ENCODE measurements at regions not wholly inside any gene's neighbourhood (a gene's known extent, or its start where the extent isn't known, plus 50 kb on each side); places are given as distances from the start of the nearest gene placed in this dataset.

DNA sequence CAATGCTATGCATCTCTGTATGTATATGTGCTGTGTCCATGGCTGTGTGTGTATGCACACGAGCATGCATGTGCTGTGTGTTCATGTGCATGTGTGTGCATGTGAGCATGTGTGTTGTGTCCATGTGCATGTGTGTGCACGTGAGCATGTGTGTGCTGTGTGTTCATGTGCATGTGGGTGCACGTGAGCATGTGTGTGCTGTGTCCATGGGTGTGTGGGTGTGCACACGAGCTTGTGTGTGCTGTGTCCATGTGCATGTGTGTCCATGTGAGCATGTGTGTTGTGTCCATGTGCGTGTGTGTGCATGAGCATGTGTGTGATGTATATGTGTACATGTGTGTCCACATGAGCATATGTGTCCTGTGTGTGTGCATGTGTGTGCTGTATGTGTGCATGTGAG, 414.4 kb upstream of the SALL3 start:
- TF ChIP-seq ISL1 (CRISPR knock-in tag; IDR thresholded peaks at IDR 0.05): no peak
- no peak for TF ChIP-seq TCF4 (CRISPR knock-in tag; IDR thresholded peaks at IDR 0.05; ENCODE audit: borderline replicate concordance)
- no peak for TF ChIP-seq CSDC2 (CRISPR knock-in tag; IDR thresholded peaks at IDR 0.05)
- TF ChIP-seq ZNF565 (CRISPR knock-in tag; conservative IDR thresholded peaks at IDR 0.05; ENCODE audit: low read depth): no peak
- TF ChIP-seq RARB (CRISPR knock-in tag; IDR thresholded peaks at IDR 0.05): no peak
- no peak for TF ChIP-seq SNAI2 (CRISPR knock-in tag; IDR thresholded peaks at IDR 0.05)
- TF ChIP-seq TOX (CRISPR knock-in tag; IDR thresholded peaks at IDR 0.05; ENCODE audit: borderline replicate concordance): no peak
- TF ChIP-seq ESRRG (CRISPR knock-in tag; IDR thresholded peaks at IDR 0.05): no peak
- TF ChIP-seq OSR1 (CRISPR knock-in tag; IDR thresholded peaks at IDR 0.05): no peak
- no peak for TF ChIP-seq ZC3H10 (CRISPR knock-in tag; IDR thresholded peaks at IDR 0.05)
- TF ChIP-seq PPARA (CRISPR knock-in tag; IDR thresholded peaks at IDR 0.05; ENCODE audit: borderline replicate concordance): no peak
- TF ChIP-seq ZNF8 (CRISPR knock-in tag; IDR thresholded peaks at IDR 0.05): no peak
- TF ChIP-seq, protein P1, sequence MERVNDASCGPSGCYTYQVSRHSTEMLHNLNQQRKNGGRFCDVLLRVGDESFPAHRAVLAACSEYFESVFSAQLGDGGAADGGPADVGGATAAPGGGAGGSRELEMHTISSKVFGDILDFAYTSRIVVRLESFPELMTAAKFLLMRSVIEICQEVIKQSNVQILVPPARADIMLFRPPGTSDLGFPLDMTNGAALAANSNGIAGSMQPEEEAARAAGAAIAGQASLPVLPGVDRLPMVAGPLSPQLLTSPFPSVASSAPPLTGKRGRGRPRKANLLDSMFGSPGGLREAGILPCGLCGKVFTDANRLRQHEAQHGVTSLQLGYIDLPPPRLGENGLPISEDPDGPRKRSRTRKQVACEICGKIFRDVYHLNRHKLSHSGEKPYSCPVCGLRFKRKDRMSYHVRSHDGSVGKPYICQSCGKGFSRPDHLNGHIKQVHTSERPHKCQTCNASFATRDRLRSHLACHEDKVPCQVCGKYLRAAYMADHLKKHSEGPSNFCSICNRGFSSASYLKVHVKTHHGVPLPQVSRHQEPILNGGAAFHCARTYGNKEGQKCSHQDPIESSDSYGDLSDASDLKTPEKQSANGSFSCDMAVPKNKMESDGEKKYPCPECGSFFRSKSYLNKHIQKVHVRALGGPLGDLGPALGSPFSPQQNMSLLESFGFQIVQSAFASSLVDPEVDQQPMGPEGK (CRISPR knock-in tag; IDR thresholded peaks at IDR 0.05; ENCODE audit: borderline replicate concordance): no peak
- TF ChIP-seq, protein P2, sequence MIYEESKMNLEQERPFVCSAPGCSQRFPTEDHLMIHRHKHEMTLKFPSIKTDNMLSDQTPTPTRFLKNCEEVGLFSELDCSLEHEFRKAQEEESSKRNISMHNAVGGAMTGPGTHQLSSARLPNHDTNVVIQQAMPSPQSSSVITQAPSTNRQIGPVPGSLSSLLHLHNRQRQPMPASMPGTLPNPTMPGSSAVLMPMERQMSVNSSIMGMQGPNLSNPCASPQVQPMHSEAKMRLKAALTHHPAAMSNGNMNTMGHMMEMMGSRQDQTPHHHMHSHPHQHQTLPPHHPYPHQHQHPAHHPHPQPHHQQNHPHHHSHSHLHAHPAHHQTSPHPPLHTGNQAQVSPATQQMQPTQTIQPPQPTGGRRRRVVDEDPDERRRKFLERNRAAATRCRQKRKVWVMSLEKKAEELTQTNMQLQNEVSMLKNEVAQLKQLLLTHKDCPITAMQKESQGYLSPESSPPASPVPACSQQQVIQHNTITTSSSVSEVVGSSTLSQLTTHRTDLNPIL (CRISPR knock-in tag; IDR thresholded peaks at IDR 0.05; ENCODE audit: low read depth): no peak
- no peak for TF ChIP-seq ZFP30 (CRISPR knock-in tag; IDR thresholded peaks at IDR 0.05)
- TF ChIP-seq, protein P3, sequence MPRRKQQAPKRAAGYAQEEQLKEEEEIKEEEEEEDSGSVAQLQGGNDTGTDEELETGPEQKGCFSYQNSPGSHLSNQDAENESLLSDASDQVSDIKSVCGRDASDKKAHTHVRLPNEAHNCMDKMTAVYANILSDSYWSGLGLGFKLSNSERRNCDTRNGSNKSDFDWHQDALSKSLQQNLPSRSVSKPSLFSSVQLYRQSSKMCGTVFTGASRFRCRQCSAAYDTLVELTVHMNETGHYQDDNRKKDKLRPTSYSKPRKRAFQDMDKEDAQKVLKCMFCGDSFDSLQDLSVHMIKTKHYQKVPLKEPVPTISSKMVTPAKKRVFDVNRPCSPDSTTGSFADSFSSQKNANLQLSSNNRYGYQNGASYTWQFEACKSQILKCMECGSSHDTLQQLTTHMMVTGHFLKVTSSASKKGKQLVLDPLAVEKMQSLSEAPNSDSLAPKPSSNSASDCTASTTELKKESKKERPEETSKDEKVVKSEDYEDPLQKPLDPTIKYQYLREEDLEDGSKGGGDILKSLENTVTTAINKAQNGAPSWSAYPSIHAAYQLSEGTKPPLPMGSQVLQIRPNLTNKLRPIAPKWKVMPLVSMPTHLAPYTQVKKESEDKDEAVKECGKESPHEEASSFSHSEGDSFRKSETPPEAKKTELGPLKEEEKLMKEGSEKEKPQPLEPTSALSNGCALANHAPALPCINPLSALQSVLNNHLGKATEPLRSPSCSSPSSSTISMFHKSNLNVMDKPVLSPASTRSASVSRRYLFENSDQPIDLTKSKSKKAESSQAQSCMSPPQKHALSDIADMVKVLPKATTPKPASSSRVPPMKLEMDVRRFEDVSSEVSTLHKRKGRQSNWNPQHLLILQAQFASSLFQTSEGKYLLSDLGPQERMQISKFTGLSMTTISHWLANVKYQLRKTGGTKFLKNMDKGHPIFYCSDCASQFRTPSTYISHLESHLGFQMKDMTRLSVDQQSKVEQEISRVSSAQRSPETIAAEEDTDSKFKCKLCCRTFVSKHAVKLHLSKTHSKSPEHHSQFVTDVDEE (CRISPR knock-in tag; IDR thresholded peaks at IDR 0.05): no peak
- TF ChIP-seq, protein P4, sequence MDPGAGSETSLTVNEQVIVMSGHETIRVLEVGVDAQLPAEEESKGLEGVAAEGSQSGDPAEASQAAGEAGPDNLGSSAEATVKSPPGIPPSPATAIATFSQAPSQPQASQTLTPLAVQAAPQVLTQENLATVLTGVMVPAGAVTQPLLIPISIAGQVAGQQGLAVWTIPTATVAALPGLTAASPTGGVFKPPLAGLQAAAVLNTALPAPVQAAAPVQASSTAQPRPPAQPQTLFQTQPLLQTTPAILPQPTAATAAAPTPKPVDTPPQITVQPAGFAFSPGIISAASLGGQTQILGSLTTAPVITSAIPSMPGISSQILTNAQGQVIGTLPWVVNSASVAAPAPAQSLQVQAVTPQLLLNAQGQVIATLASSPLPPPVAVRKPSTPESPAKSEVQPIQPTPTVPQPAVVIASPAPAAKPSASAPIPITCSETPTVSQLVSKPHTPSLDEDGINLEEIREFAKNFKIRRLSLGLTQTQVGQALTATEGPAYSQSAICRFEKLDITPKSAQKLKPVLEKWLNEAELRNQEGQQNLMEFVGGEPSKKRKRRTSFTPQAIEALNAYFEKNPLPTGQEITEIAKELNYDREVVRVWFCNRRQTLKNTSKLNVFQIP (CRISPR knock-in tag; IDR thresholded peaks at IDR 0.05; ENCODE audit: borderline replicate concordance, low read depth): no peak
- no peak for TF ChIP-seq ZFP3 (CRISPR knock-in tag; IDR thresholded peaks at IDR 0.05)
- TF ChIP-seq BACH2 (CRISPR knock-in tag; IDR thresholded peaks at IDR 0.05; ENCODE audit: borderline replicate concordance): no peak
- ATAC-seq: no peak

DNA sequence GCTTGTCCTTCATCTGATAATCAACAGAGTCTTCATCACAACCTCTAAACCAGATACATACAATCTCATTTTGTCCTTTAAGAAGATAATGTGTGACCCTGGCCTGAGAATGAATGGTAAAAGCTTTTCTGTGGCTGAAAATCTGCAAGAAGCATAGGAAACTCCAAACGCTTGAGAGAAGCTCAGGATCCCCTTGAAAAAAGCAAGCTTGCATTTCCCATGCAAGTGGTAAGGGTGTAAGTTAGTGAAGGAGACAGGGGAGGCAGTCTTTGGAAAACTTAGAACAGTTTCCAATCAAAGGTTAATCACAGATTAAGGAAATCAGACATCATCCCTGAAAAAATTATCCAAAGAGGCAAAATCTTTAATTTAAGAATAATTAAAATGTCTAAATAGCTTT, 413.6 kb upstream of the SALL3 start:
- no peak for TF ChIP-seq CSDC2 (CRISPR knock-in tag; IDR thresholded peaks at IDR 0.05)
- no peak for TF ChIP-seq PPARA (CRISPR knock-in tag; IDR thresholded peaks at IDR 0.05; ENCODE audit: borderline replicate concordance)
- TF ChIP-seq, protein P5, sequence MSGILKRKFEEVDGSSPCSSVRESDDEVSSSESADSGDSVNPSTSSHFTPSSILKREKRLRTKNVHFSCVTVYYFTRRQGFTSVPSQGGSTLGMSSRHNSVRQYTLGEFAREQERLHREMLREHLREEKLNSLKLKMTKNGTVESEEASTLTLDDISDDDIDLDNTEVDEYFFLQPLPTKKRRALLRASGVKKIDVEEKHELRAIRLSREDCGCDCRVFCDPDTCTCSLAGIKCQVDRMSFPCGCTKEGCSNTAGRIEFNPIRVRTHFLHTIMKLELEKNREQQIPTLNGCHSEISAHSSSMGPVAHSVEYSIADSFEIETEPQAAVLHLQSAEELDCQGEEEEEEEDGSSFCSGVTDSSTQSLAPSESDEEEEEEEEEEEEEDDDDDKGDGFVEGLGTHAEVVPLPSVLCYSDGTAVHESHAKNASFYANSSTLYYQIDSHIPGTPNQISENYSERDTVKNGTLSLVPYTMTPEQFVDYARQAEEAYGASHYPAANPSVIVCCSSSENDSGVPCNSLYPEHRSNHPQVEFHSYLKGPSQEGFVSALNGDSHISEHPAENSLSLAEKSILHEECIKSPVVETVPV (CRISPR knock-in tag; IDR thresholded peaks at IDR 0.05): no peak
- no peak for TF ChIP-seq ZFP30 (CRISPR knock-in tag; IDR thresholded peaks at IDR 0.05)
- no peak for TF ChIP-seq OSR1 (CRISPR knock-in tag; IDR thresholded peaks at IDR 0.05)
- TF ChIP-seq RARB (CRISPR knock-in tag; IDR thresholded peaks at IDR 0.05): no peak
- TF ChIP-seq ZNF565 (CRISPR knock-in tag; conservative IDR thresholded peaks at IDR 0.05; ENCODE audit: low read depth): no peak
- no peak for TF ChIP-seq ZNF70 (CRISPR knock-in tag; IDR thresholded peaks at IDR 0.05)
- no peak for TF ChIP-seq BACH2 (CRISPR knock-in tag; IDR thresholded peaks at IDR 0.05; ENCODE audit: borderline replicate concordance)
- TF ChIP-seq, protein P1 (CRISPR knock-in tag; IDR thresholded peaks at IDR 0.05; ENCODE audit: borderline replicate concordance): no peak
- no peak for TF ChIP-seq ZNF8 (CRISPR knock-in tag; IDR thresholded peaks at IDR 0.05)
- no peak for TF ChIP-seq SNAI2 (CRISPR knock-in tag; IDR thresholded peaks at IDR 0.05)
- TF ChIP-seq ARNTL (CRISPR knock-in tag; IDR thresholded peaks at IDR 0.05; ENCODE audit: borderline replicate concordance, low read depth): no peak
- TF ChIP-seq, protein P4 (CRISPR knock-in tag; IDR thresholded peaks at IDR 0.05; ENCODE audit: borderline replicate concordance, low read depth): no peak
- no peak for TF ChIP-seq ISL1 (CRISPR knock-in tag; IDR thresholded peaks at IDR 0.05)
- TF ChIP-seq, protein P2 (CRISPR knock-in tag; IDR thresholded peaks at IDR 0.05; ENCODE audit: low read depth): no peak
- TF ChIP-seq GLIS3 (CRISPR knock-in tag; IDR thresholded peaks at IDR 0.05): no peak
- TF ChIP-seq ESRRG (CRISPR knock-in tag; IDR thresholded peaks at IDR 0.05): no peak
- no peak for ATAC-seq
